ENCODE measurements at regions not wholly inside any gene's neighbourhood (a gene's known extent, or its start where the extent isn't known, plus 50 kb on each side); places are given as distances from the start of the nearest gene placed in this dataset.

GRCh38 chr1:80170811-80171485 lies 1164.4 kb upstream of the ADGRL4 start:
- DNase-seq (ENCODE audit: low spot score) = no peak
- no peak overlapping the region for H3K27ac ChIP-seq
- TF ChIP-seq, protein P1, sequence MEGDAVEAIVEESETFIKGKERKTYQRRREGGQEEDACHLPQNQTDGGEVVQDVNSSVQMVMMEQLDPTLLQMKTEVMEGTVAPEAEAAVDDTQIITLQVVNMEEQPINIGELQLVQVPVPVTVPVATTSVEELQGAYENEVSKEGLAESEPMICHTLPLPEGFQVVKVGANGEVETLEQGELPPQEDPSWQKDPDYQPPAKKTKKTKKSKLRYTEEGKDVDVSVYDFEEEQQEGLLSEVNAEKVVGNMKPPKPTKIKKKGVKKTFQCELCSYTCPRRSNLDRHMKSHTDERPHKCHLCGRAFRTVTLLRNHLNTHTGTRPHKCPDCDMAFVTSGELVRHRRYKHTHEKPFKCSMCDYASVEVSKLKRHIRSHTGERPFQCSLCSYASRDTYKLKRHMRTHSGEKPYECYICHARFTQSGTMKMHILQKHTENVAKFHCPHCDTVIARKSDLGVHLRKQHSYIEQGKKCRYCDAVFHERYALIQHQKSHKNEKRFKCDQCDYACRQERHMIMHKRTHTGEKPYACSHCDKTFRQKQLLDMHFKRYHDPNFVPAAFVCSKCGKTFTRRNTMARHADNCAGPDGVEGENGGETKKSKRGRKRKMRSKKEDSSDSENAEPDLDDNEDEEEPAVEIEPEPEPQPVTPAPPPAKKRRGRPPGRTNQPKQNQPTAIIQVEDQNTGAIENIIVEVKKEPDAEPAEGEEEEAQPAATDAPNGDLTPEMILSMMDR (IDR thresholded peaks at IDR 0.05) = no peak
- H3K27me3 ChIP-seq = no peaks in the 10 kb centered on the region
- H3K9me3 ChIP-seq = peaks cover 0 to under 1% of the 10 kb centered on the region in 2 donors
- H3K4me3 ChIP-seq = no peak overlapping the region
- no peaks in the 10 kb centered on the region for H3K36me3 ChIP-seq
- no peaks in the 10 kb centered on the region for H3K4me1 ChIP-seq

DNA sequence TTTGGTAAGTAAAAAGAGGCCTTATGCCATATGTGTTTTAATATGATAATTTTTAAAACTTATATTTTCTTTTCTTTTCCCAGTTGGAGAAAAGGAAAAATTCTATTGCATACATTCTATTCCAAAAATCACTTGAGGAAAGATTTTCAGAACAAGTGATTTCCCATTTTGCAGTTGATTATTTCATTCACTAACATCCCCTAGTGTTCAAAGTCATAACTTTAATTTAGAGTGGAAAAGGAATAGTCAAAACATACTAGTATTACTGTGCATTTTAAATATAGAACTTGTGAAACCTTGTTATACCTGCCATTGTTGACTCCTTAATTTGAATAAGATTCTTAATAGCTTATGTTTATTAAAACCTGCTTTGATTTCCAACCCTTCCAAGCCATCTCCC lies 1157.6 kb upstream of the ADGRL4 start:
- H3K36me3 ChIP-seq = no peaks in the 10 kb centered on the region
- no peak overlapping the region for H3K4me3 ChIP-seq
- H3K27me3 ChIP-seq = no peaks in the 10 kb centered on the region
- H3K9me3 ChIP-seq = no peaks in the 10 kb centered on the region
- H3K27ac ChIP-seq = no peak overlapping the region
- H3K4me1 ChIP-seq = no peaks in the 10 kb centered on the region
- no peak for DNase-seq (ENCODE audit: low spot score)
- TF ChIP-seq, protein P1 (IDR thresholded peaks at IDR 0.05) = no peak

GRCh38 chr1:80163686-80164085 lies 1157.2 kb upstream of the ADGRL4 start:
- Histone ChIP-seq H3K36me3 (no peaks in the 10 kb centered on the region), H3K27ac (no peak overlapping the region), H3K27me3 (no peaks in the 10 kb centered on the region), H3K4me1 (no peaks in the 10 kb centered on the region), H3K9me3 (no peaks in the 10 kb centered on the region), H3K4me3 (no peak overlapping the region)
- TF ChIP-seq, protein P1 (IDR thresholded peaks at IDR 0.05) = no peak
- DNase-seq (ENCODE audit: low spot score) = no peak

DNA sequence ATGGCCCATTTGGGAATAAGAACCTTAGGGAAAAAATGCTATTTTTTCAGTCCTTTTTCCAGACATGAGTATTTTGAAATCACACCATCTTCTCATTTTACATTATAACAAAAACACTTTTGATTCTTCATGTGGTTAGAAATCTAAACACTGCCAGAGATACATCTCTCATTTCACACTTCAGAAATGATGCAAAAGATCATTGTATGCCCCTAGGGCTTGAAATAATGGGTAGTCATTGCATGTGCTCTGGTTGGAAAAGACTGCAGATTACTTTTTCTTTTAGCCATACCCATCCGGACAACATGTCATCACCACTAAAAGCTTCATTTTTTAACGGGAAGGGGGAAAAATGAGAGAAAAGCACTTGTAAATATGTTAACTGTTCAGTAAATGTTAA lies 1152.2 kb upstream of the ADGRL4 start:
- TF ChIP-seq, protein P1 (IDR thresholded peaks at IDR 0.05) = no peak
- no peaks in the 10 kb centered on the region for H3K36me3 ChIP-seq
- no peaks in the 10 kb centered on the region for H3K9me3 ChIP-seq
- DNase-seq (ENCODE audit: low spot score) = no peak
- no peak overlapping the region for H3K4me3 ChIP-seq
- no peaks in the 10 kb centered on the region for H3K4me1 ChIP-seq
- no peaks in the 10 kb centered on the region for H3K27me3 ChIP-seq
- no peak overlapping the region for H3K27ac ChIP-seq

GRCh38 chr1:80158266-80158665 lies 1151.7 kb upstream of the ADGRL4 start:
- no peaks in the 10 kb centered on the region for H3K9me3 ChIP-seq
- H3K4me3 ChIP-seq = no peak overlapping the region
- no peaks in the 10 kb centered on the region for H3K36me3 ChIP-seq
- no peak for DNase-seq (ENCODE audit: low spot score)
- H3K27me3 ChIP-seq = no peaks in the 10 kb centered on the region
- no peaks in the 10 kb centered on the region for H3K4me1 ChIP-seq
- no peak overlapping the region for H3K27ac ChIP-seq
- TF ChIP-seq, protein P1 (IDR thresholded peaks at IDR 0.05) = no peak

DNA sequence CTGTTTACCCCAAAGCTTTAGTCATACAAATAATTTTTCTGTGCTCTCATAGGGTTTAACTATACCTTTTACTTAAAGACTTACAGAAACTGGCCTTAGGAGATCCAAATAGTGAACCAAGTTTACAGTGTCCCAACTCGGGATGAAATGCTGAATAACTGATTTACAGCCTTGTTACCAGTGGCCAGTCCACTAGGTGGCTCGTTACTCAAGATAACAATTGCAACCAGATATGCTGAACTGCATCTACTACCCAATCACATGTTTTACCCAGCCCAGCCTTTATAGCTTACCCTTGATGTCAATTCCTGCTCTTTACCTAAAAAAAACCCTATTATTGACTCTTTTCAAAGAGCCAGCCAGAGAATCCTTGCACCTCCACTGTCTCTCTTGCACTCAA lies 1148.8 kb upstream of the ADGRL4 start:
- Histone ChIP-seq H3K27me3 (no peaks in the 10 kb centered on the region), H3K9me3 (no peaks in the 10 kb centered on the region), H3K4me1 (no peaks in the 10 kb centered on the region), H3K36me3 (no peaks in the 10 kb centered on the region), H3K27ac (no peak overlapping the region), H3K4me3 (no peak overlapping the region)
- TF ChIP-seq, protein P1 (IDR thresholded peaks at IDR 0.05) = peak in 1 of 2 donors; percentile 17
- no peak for DNase-seq (ENCODE audit: low spot score)

All from right atrium auricular region (tissue), 2 donors.